ENCODE measurements at regions not wholly inside any gene's neighbourhood (a gene's known extent, or its start where the extent isn't known, plus 50 kb on each side); places are given as distances from the start of the nearest gene placed in this dataset.
A peak's percentile ranks its signal among the peaks of the same experiment; 100 is the strongest.

GRCh38 chr7:68474661-68475216 is 1123.5 kb upstream of the AUTS2 start:
- peak; percentile 1 for DNase-seq (ENCODE audit: low spot score)

GRCh38 chr7:68476966-68477365 is 1121.3 kb upstream of the AUTS2 start:
- DNase-seq (ENCODE audit: low spot score) = no peak

- DNase-seq (ENCODE audit: low spot score) = no peak
These were observed 1119.9 kb upstream of the AUTS2 start for GRCh38 chr7:68478326-68478725.

GRCh38 chr7:68482800-68483199 is 1115.5 kb upstream of the AUTS2 start:
- DNase-seq (ENCODE audit: low spot score) = no peak

- DNase-seq (ENCODE audit: low spot score) = no peak
These were observed 1113.5 kb upstream of the AUTS2 start for GRCh38 chr7:68484731-68485130.

- DNase-seq (ENCODE audit: low spot score) = no peak
These were observed 1112.9 kb upstream of the AUTS2 start for GRCh38 chr7:68485253-68485917.

- DNase-seq (ENCODE audit: low spot score) = no peak
These were observed 1109.8 kb upstream of the AUTS2 start for GRCh38 chr7:68488341-68489060.

- no peak for DNase-seq (ENCODE audit: low spot score)
These were observed 1106.5 kb upstream of the AUTS2 start for GRCh38 chr7:68491523-68492358.

GRCh38 chr7:68492359-68492690 is 1106.0 kb upstream of the AUTS2 start:
- DNase-seq (ENCODE audit: low spot score) = no peak

GRCh38 chr7:68503400-68503799 is 1094.9 kb upstream of the AUTS2 start:
- DNase-seq (ENCODE audit: low spot score) = no peak

- DNase-seq (ENCODE audit: low spot score) = peak; percentile 4
These were observed 1093.6 kb upstream of the AUTS2 start for GRCh38 chr7:68504716-68505115.

GRCh38 chr7:68505721-68506120 is 1092.6 kb upstream of the AUTS2 start:
- no peak for DNase-seq (ENCODE audit: low spot score)

GRCh38 chr7:68507668-68508067 is 1090.6 kb upstream of the AUTS2 start:
- DNase-seq (ENCODE audit: low spot score) = no peak

GRCh38 chr7:68509054-68509453 is 1089.2 kb upstream of the AUTS2 start:
- no peak for DNase-seq (ENCODE audit: low spot score)

- no peak for DNase-seq (ENCODE audit: low spot score)
These were observed 1088.7 kb upstream of the AUTS2 start for GRCh38 chr7:68509603-68510002.

GRCh38 chr7:68511281-68511680 is 1087.0 kb upstream of the AUTS2 start:
- peak; percentile 89 for DNase-seq (ENCODE audit: low spot score)

- DNase-seq (ENCODE audit: low spot score) = no peak
These were observed 1085.8 kb upstream of the AUTS2 start for GRCh38 chr7:68512466-68512865.

- DNase-seq (ENCODE audit: low spot score) = no peak
These were observed 1080.2 kb upstream of the AUTS2 start for GRCh38 chr7:68518060-68518459.

- DNase-seq (ENCODE audit: low spot score) = no peak
These were observed 1074.1 kb upstream of the AUTS2 start for GRCh38 chr7:68524126-68524525.

- no peak for DNase-seq (ENCODE audit: low spot score)
These were observed 1069.1 kb upstream of the AUTS2 start for GRCh38 chr7:68529221-68529620.

- no peak for DNase-seq (ENCODE audit: low spot score)
These were observed 1063.0 kb upstream of the AUTS2 start for GRCh38 chr7:68535266-68535665.

- no peak for DNase-seq (ENCODE audit: low spot score)
These were observed 1061.1 kb upstream of the AUTS2 start for GRCh38 chr7:68537051-68537773.

All from umbilical cord (tissue), 1 donor.